GM12865 (cell line): ENCODE measurements at regions not wholly inside any gene's neighbourhood (a gene's known extent, or its start where the extent isn't known, plus 50 kb on each side); places are given as distances from the start of the nearest gene placed in this dataset.
"Not testable (repeated sequence)": the region's sequence is repeated elsewhere in the genome, so short reads cannot be mapped to it uniquely, and the experiment has no call there.

ENCODE experiments used
- DNase-seq: peaks from one replicate; pipeline ENCODE4 v3.0.0; 2010; ENCODE audit warnings: low read depth
- H3K4me3 ChIP-seq: 2 replicates; pipeline ENCODE4 v1.5.1; 2011; ENCODE audit warnings: mild to moderate bottlenecking, low read depth, low read length, control low read depth
- CTCF ChIP-seq: IDR thresholded peaks from 2 replicates; pipeline ENCODE4 v1.5.1; 2011; ENCODE audit warnings: low read length, control low read depth, low read depth, inconsistent platforms; ENCODE audit not compliant: insufficient read depth; ENCODE audit errors: missing control alignments

GRCh38 chr3:96466441-96466840 is 348.0 kb upstream of the EPHA6 start:
- no peak overlapping the region for H3K4me3 ChIP-seq
- TF ChIP-seq CTCF = no peak
- DNase-seq = no peak

- DNase-seq = no peak
- TF ChIP-seq CTCF = no peak
- no peak overlapping the region for H3K4me3 ChIP-seq
These were observed 346.8 kb upstream of the EPHA6 start for GRCh38 chr3:96467639-96468038.

- TF ChIP-seq CTCF = no peak
- no peak overlapping the region for H3K4me3 ChIP-seq
- DNase-seq = no peak
These were observed 335.9 kb upstream of the EPHA6 start for GRCh38 chr3:96478496-96478895.

GRCh38 chr3:96480881-96481280 is 333.5 kb upstream of the EPHA6 start:
- DNase-seq = no peak
- no peak overlapping the region for H3K4me3 ChIP-seq
- TF ChIP-seq CTCF = no peak

GRCh38 chr3:96483191-96483590 is 331.2 kb upstream of the EPHA6 start:
- DNase-seq, H3K4me3 ChIP-seq: not testable (repeated sequence)

GRCh38 chr3:96483781-96484180 is 330.6 kb upstream of the EPHA6 start:
- H3K4me3 ChIP-seq = no peak overlapping the region
- no peak for TF ChIP-seq CTCF
- no peak for DNase-seq

- DNase-seq = no peak
- no peak for TF ChIP-seq CTCF
- no peak overlapping the region for H3K4me3 ChIP-seq
These were observed 325.7 kb upstream of the EPHA6 start for GRCh38 chr3:96488708-96489107.

- no peak for DNase-seq
- no peak for TF ChIP-seq CTCF
- no peak overlapping the region for H3K4me3 ChIP-seq
These were observed 323.4 kb upstream of the EPHA6 start for GRCh38 chr3:96491023-96491422.
